ENCODE measurements at regions not wholly inside any gene's neighbourhood (a gene's known extent, or its start where the extent isn't known, plus 50 kb on each side); places are given as distances from the start of the nearest gene placed in this dataset.

DNA sequence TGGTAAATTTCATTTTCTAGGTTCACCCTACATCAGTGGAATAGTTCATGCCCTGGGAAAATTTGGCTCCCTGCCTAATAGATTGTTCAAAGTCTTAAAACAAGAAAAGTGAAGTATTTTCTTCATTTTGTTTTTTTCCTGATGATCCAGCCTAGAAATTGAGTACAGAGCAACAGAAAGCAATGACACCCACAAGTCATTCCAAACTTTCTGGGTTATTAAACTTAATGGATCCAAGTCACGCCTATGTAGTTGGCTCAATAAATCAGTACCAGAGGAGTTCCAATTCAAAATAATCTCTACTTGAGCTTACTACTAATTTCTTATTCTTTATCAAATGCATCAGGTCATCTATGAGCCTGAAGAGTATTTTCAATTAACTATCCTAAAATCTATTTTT is 937.6 kb upstream of the SLIT2 start:
- TF ChIP-seq ZC3H10 (CRISPR knock-in tag; IDR thresholded peaks at IDR 0.05) (no peak), ARNTL (CRISPR knock-in tag; IDR thresholded peaks at IDR 0.05; ENCODE audit: borderline replicate concordance, low read depth) (no peak), ZFP3 (CRISPR knock-in tag; IDR thresholded peaks at IDR 0.05) (no peak), ZNF565 (CRISPR knock-in tag; conservative IDR thresholded peaks at IDR 0.05; ENCODE audit: low read depth) (no peak), ZNF70 (CRISPR knock-in tag; IDR thresholded peaks at IDR 0.05) (no peak), CSDC2 (CRISPR knock-in tag; IDR thresholded peaks at IDR 0.05) (no peak), OSR1 (CRISPR knock-in tag; IDR thresholded peaks at IDR 0.05) (no peak), ZFP30 (CRISPR knock-in tag; IDR thresholded peaks at IDR 0.05) (no peak), TCF4 (CRISPR knock-in tag; IDR thresholded peaks at IDR 0.05; ENCODE audit: borderline replicate concordance) (no peak), RARB (CRISPR knock-in tag; IDR thresholded peaks at IDR 0.05) (no peak), TOX (CRISPR knock-in tag; IDR thresholded peaks at IDR 0.05; ENCODE audit: borderline replicate concordance) (no peak), ESRRG (CRISPR knock-in tag; IDR thresholded peaks at IDR 0.05) (no peak), GLIS3 (CRISPR knock-in tag; IDR thresholded peaks at IDR 0.05) (no peak)
- TF ChIP-seq, protein P1, sequence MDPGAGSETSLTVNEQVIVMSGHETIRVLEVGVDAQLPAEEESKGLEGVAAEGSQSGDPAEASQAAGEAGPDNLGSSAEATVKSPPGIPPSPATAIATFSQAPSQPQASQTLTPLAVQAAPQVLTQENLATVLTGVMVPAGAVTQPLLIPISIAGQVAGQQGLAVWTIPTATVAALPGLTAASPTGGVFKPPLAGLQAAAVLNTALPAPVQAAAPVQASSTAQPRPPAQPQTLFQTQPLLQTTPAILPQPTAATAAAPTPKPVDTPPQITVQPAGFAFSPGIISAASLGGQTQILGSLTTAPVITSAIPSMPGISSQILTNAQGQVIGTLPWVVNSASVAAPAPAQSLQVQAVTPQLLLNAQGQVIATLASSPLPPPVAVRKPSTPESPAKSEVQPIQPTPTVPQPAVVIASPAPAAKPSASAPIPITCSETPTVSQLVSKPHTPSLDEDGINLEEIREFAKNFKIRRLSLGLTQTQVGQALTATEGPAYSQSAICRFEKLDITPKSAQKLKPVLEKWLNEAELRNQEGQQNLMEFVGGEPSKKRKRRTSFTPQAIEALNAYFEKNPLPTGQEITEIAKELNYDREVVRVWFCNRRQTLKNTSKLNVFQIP (CRISPR knock-in tag; IDR thresholded peaks at IDR 0.05; ENCODE audit: borderline replicate concordance, low read depth): no peak
- TF ChIP-seq, protein P2, sequence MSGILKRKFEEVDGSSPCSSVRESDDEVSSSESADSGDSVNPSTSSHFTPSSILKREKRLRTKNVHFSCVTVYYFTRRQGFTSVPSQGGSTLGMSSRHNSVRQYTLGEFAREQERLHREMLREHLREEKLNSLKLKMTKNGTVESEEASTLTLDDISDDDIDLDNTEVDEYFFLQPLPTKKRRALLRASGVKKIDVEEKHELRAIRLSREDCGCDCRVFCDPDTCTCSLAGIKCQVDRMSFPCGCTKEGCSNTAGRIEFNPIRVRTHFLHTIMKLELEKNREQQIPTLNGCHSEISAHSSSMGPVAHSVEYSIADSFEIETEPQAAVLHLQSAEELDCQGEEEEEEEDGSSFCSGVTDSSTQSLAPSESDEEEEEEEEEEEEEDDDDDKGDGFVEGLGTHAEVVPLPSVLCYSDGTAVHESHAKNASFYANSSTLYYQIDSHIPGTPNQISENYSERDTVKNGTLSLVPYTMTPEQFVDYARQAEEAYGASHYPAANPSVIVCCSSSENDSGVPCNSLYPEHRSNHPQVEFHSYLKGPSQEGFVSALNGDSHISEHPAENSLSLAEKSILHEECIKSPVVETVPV (CRISPR knock-in tag; IDR thresholded peaks at IDR 0.05): no peak
- TF ChIP-seq, protein P3, sequence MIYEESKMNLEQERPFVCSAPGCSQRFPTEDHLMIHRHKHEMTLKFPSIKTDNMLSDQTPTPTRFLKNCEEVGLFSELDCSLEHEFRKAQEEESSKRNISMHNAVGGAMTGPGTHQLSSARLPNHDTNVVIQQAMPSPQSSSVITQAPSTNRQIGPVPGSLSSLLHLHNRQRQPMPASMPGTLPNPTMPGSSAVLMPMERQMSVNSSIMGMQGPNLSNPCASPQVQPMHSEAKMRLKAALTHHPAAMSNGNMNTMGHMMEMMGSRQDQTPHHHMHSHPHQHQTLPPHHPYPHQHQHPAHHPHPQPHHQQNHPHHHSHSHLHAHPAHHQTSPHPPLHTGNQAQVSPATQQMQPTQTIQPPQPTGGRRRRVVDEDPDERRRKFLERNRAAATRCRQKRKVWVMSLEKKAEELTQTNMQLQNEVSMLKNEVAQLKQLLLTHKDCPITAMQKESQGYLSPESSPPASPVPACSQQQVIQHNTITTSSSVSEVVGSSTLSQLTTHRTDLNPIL (CRISPR knock-in tag; IDR thresholded peaks at IDR 0.05; ENCODE audit: low read depth): no peak
- ATAC-seq: no peak

DNA sequence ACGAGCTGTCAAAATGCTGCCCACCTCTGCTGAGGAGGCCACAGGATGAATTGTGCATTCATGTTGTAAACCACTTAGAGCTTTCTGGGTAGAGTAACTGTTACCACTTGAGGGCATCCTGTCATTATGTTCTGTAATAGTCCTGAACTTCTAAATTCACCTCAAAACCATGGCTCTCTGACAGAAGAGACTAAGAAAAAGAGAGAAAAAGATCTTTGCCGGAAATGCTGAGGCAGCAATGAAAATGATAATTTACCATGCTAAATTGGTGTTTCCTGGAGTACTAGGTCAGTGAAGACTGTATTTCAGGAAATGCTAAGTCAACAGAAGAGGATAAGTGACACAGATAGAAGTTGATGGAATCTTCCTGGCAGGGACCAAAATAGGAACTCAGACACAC is 942.3 kb upstream of the SLIT2 start:
- peak; percentile 93 for ATAC-seq
- TF ChIP-seq, protein P4, sequence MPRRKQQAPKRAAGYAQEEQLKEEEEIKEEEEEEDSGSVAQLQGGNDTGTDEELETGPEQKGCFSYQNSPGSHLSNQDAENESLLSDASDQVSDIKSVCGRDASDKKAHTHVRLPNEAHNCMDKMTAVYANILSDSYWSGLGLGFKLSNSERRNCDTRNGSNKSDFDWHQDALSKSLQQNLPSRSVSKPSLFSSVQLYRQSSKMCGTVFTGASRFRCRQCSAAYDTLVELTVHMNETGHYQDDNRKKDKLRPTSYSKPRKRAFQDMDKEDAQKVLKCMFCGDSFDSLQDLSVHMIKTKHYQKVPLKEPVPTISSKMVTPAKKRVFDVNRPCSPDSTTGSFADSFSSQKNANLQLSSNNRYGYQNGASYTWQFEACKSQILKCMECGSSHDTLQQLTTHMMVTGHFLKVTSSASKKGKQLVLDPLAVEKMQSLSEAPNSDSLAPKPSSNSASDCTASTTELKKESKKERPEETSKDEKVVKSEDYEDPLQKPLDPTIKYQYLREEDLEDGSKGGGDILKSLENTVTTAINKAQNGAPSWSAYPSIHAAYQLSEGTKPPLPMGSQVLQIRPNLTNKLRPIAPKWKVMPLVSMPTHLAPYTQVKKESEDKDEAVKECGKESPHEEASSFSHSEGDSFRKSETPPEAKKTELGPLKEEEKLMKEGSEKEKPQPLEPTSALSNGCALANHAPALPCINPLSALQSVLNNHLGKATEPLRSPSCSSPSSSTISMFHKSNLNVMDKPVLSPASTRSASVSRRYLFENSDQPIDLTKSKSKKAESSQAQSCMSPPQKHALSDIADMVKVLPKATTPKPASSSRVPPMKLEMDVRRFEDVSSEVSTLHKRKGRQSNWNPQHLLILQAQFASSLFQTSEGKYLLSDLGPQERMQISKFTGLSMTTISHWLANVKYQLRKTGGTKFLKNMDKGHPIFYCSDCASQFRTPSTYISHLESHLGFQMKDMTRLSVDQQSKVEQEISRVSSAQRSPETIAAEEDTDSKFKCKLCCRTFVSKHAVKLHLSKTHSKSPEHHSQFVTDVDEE (CRISPR knock-in tag; IDR thresholded peaks at IDR 0.05): no peak
- no peak for TF ChIP-seq GLIS3 (CRISPR knock-in tag; IDR thresholded peaks at IDR 0.05)
- TF ChIP-seq, protein P5, sequence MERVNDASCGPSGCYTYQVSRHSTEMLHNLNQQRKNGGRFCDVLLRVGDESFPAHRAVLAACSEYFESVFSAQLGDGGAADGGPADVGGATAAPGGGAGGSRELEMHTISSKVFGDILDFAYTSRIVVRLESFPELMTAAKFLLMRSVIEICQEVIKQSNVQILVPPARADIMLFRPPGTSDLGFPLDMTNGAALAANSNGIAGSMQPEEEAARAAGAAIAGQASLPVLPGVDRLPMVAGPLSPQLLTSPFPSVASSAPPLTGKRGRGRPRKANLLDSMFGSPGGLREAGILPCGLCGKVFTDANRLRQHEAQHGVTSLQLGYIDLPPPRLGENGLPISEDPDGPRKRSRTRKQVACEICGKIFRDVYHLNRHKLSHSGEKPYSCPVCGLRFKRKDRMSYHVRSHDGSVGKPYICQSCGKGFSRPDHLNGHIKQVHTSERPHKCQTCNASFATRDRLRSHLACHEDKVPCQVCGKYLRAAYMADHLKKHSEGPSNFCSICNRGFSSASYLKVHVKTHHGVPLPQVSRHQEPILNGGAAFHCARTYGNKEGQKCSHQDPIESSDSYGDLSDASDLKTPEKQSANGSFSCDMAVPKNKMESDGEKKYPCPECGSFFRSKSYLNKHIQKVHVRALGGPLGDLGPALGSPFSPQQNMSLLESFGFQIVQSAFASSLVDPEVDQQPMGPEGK (CRISPR knock-in tag; IDR thresholded peaks at IDR 0.05; ENCODE audit: borderline replicate concordance): no peak
- TF ChIP-seq, protein P2 (CRISPR knock-in tag; IDR thresholded peaks at IDR 0.05): no peak
- TF ChIP-seq, protein P3 (CRISPR knock-in tag; IDR thresholded peaks at IDR 0.05; ENCODE audit: low read depth): no peak

All from SK-N-SH treated with all-trans-retinoic acid at 6 μM for 48 hours (cell line).